Left renal pelvis (tissue), 4 donors: ENCODE measurements at regions not wholly inside any gene's neighbourhood (a gene's known extent, or its start where the extent isn't known, plus 50 kb on each side); places are given as distances from the start of the nearest gene placed in this dataset.

Source experiments
- DNase-seq, 4 donors: peaks; one replicate each; pipeline ENCODE4 v3.0.0-alpha.2; 2013; ENCODE audit warnings: low read depth in 4 of 4, low spot score in 3 of 4

- no peak for DNase-seq
These were observed 381.2 kb downstream of the BCL11B start for GRCh38 chr14:98890556-98891340.

GRCh38 chr14:98893675-98894074 is 378.3 kb downstream of the BCL11B start:
- no peak for DNase-seq

- no peak for DNase-seq
These were observed 377.4 kb downstream of the BCL11B start for GRCh38 chr14:98894600-98894999.

- DNase-seq = no peak
These were observed 375.5 kb downstream of the BCL11B start for GRCh38 chr14:98896449-98896848.

GRCh38 chr14:98897605-98898309 is 374.2 kb downstream of the BCL11B start:
- DNase-seq = no peak

- DNase-seq = no peak
These were observed 372.6 kb downstream of the BCL11B start for GRCh38 chr14:98899441-98899840.

GRCh38 chr14:98900236-98900635 is 371.8 kb downstream of the BCL11B start:
- DNase-seq = no peak

GRCh38 chr14:98900798-98901197 is 371.2 kb downstream of the BCL11B start:
- no peak for DNase-seq

GRCh38 chr14:98901511-98902205 is 370.3 kb downstream of the BCL11B start:
- DNase-seq = no peak

GRCh38 chr14:98903371-98903770 is 368.6 kb downstream of the BCL11B start:
- no peak for DNase-seq

- no peak for DNase-seq
These were observed 367.3 kb downstream of the BCL11B start for GRCh38 chr14:98904677-98905076.

- DNase-seq = no peak
These were observed 365.6 kb downstream of the BCL11B start for GRCh38 chr14:98906123-98906995.

- DNase-seq = no peak
These were observed 364.7 kb downstream of the BCL11B start for GRCh38 chr14:98907271-98907670.

GRCh38 chr14:98908050-98908449 is 363.9 kb downstream of the BCL11B start:
- DNase-seq = no peak

- no peak for DNase-seq
These were observed 362.6 kb downstream of the BCL11B start for GRCh38 chr14:98909251-98909944.

GRCh38 chr14:98910061-98910460 is 361.9 kb downstream of the BCL11B start:
- DNase-seq = no peak

- no peak for DNase-seq
These were observed 359.3 kb downstream of the BCL11B start for GRCh38 chr14:98912655-98913054.

GRCh38 chr14:98913967-98914650 is 357.9 kb downstream of the BCL11B start:
- no peak for DNase-seq

GRCh38 chr14:98914942-98915341 is 357.1 kb downstream of the BCL11B start:
- no peak for DNase-seq
